ENCODE measurements at regions not wholly inside any gene's neighbourhood (a gene's known extent, or its start where the extent isn't known, plus 50 kb on each side); places are given as distances from the start of the nearest gene placed in this dataset.

DNA sequence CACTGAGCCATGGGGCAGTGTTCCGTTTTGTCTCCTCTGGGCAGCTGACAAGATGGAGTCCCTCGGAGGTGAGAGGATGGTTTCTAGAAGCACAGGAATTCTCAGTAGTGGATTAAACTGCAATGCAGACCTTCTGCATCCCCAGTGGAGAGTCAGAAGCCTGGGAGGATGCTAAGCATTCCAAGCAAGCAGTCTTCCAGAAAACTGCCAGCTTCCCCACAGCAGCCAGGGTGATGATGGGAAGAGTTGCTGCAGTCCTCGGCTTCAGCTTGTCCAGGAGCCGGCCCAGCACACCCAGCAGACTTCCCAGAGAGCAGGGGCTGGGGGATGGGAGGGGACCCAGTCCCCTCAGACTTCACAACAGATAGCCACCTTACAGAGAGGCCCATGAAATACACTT lies 163.6 kb downstream of the LY86 start:
- DNase-seq, result no peak
- H3K27me3 ChIP-seq (ENCODE audit: low read depth), result no peaks in the 10 kb centered on the region
- intact Hi-C loops (cut with micrococcal nuclease), result no loop called here
- H3K4me1 ChIP-seq, result peaks cover 51% of the 10 kb centered on the region
- TF ChIP-seq, protein P1, sequence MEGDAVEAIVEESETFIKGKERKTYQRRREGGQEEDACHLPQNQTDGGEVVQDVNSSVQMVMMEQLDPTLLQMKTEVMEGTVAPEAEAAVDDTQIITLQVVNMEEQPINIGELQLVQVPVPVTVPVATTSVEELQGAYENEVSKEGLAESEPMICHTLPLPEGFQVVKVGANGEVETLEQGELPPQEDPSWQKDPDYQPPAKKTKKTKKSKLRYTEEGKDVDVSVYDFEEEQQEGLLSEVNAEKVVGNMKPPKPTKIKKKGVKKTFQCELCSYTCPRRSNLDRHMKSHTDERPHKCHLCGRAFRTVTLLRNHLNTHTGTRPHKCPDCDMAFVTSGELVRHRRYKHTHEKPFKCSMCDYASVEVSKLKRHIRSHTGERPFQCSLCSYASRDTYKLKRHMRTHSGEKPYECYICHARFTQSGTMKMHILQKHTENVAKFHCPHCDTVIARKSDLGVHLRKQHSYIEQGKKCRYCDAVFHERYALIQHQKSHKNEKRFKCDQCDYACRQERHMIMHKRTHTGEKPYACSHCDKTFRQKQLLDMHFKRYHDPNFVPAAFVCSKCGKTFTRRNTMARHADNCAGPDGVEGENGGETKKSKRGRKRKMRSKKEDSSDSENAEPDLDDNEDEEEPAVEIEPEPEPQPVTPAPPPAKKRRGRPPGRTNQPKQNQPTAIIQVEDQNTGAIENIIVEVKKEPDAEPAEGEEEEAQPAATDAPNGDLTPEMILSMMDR (IDR thresholded peaks at IDR 0.05; ENCODE audit: borderline replicate concordance), result no peak
- H3K36me3 ChIP-seq, result no peaks in the 10 kb centered on the region
- no peak overlapping the region for H3K4me3 ChIP-seq
- no peaks in the 10 kb centered on the region for H3K9me3 ChIP-seq (replicated peaks)
- H3K27ac ChIP-seq (replicated peaks), result peak overlapping the region; percentile 95

GRCh38 chr6:6753301-6753700 lies 164.8 kb downstream of the LY86 start:
- intact Hi-C loops (cut with micrococcal nuclease), result no loop called here
- no peaks in the 10 kb centered on the region for H3K27me3 ChIP-seq (ENCODE audit: low read depth)
- no peak for DNase-seq
- no peak overlapping the region for H3K27ac ChIP-seq (replicated peaks)
- no peaks in the 10 kb centered on the region for H3K9me3 ChIP-seq (replicated peaks)
- H3K4me3 ChIP-seq, result no peak overlapping the region
- TF ChIP-seq, protein P1 (IDR thresholded peaks at IDR 0.05; ENCODE audit: borderline replicate concordance), result no peak
- no peaks in the 10 kb centered on the region for H3K36me3 ChIP-seq
- H3K4me1 ChIP-seq, result peaks cover 41% of the 10 kb centered on the region

DNA sequence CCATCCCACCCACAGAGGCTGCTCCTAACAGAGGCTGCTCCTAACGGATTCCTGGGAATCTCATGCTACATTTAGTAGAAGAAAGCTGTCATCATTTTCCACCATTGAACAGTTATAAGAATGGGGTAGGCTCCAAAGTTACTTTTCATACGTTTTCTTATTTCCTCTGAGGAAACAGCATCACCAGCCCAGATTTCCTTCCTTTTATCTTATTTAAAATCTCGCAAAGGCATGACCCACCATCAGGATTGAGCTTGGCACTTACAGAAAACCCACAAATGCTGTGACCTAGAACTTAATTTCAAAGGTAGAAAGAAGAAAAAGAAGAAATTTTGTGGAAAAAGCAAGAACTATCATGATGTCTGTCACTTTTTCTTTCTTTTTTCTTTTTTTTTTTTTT lies 168.0 kb downstream of the LY86 start:
- peaks cover 24% of the 10 kb centered on the region for H3K4me1 ChIP-seq
- no peaks in the 10 kb centered on the region for H3K27me3 ChIP-seq (ENCODE audit: low read depth)
- intact Hi-C loops (cut with micrococcal nuclease), result no loop called here
- no peak for DNase-seq
- H3K36me3 ChIP-seq, result no peaks in the 10 kb centered on the region
- H3K27ac ChIP-seq (replicated peaks), result no peak overlapping the region
- no peak overlapping the region for H3K4me3 ChIP-seq
- no peaks in the 10 kb centered on the region for H3K9me3 ChIP-seq (replicated peaks)
- TF ChIP-seq, protein P1 (IDR thresholded peaks at IDR 0.05; ENCODE audit: borderline replicate concordance), result no peak

DNA sequence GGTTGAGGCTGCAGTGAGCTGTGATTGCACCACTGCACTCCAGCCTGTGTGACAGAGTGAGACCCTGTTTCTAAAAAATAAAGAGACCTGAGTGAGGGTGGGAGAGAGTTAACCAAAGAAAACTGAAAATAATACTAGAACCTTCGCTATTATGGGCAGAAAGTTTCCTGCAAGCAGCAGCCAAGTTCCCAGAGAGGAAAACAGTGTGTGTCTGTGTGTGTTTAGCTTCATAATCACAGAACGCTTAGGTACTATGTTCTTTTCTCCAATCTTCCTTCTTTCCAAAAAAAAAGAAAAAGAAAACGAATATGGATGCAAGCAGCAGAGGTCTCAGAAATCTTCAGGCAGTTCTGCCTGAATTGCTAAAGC lies 170.0 kb downstream of the LY86 start:
- H3K27ac ChIP-seq (replicated peaks), result peak overlapping the region; percentile 44
- H3K27me3 ChIP-seq (ENCODE audit: low read depth), result no peaks in the 10 kb centered on the region
- intact Hi-C loops (cut with micrococcal nuclease), result no loop called here
- no peaks in the 10 kb centered on the region for H3K9me3 ChIP-seq (replicated peaks)
- H3K4me3 ChIP-seq, result peak overlapping the region; percentile 32
- H3K4me1 ChIP-seq, result peaks cover 16% of the 10 kb centered on the region
- TF ChIP-seq, protein P1 (IDR thresholded peaks at IDR 0.05; ENCODE audit: borderline replicate concordance), result no peak
- H3K36me3 ChIP-seq, result no peaks in the 10 kb centered on the region
- DNase-seq, result no peak

DNA sequence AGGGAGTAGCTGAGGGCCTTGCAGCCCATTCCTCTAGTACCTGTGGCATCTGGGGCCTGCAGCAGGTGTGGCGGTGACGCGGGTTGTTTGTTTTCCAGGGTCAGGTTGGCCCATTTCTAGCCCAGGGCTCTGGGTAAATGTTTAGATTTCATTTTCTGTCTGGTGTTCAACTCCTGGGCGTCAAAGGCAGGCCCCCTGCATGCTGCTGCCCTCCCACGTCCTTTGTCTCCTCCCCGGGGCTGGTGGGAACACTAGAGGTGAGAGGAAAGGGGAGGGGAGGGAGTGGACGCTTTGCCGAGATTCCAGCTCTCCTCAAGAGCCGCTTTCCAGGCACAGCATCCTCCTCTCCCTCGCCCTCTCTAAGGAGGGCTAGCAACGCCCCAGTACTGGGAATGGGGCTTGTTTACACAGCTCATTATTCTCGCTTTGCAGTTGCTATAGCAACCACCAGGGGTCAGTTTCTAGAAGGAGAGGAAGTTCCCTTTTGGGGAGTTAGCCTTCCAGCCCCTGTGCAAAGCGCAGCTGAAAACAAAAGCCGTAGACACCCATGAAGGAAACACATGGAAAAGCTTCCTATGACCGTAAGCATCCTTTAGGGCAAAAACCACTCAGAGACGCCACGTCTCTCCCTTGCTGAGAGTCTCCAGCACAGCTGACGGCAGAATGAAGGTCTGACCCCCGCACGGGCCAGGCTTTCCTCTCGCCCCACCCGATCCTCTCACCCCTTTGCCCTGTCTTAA lies 170.6 kb downstream of the LY86 start:
- DNase-seq, result no peak
- peak overlapping the region; percentile 32 for H3K4me3 ChIP-seq
- H3K27ac ChIP-seq (replicated peaks), result peak overlapping the region; percentile 44
- H3K9me3 ChIP-seq (replicated peaks), result no peaks in the 10 kb centered on the region
- H3K36me3 ChIP-seq, result no peaks in the 10 kb centered on the region
- H3K27me3 ChIP-seq (ENCODE audit: low read depth), result no peaks in the 10 kb centered on the region
- H3K4me1 ChIP-seq, result peaks cover 16% of the 10 kb centered on the region
- intact Hi-C loops (cut with micrococcal nuclease), result no loop called here
- TF ChIP-seq, protein P1 (IDR thresholded peaks at IDR 0.05; ENCODE audit: borderline replicate concordance), result peak; percentile 64

Data from left ventricle myocardium inferior (tissue), 1 donor.